AG10803 (cell line): ENCODE measurements at regions not wholly inside any gene's neighbourhood (a gene's known extent, or its start where the extent isn't known, plus 50 kb on each side); places are given as distances from the start of the nearest gene placed in this dataset.

Source experiments
- DNase-seq: peaks from one replicate; pipeline ENCODE4 v3.0.0; 2010; ENCODE audit warnings: low read depth
- H3K4me3 ChIP-seq: 2 replicates; pipeline ENCODE4 v1.5.1; 2011; ENCODE audit warnings: mild to moderate bottlenecking, low read length, control low read depth
- TF ChIP-seq, protein P1 (sequence below): conservative IDR thresholded peaks from 2 replicates; pipeline ENCODE4 v1.5.1; 2011; ENCODE audit warnings: mild to moderate bottlenecking, low read length, control low read depth, inconsistent platforms

DNA sequence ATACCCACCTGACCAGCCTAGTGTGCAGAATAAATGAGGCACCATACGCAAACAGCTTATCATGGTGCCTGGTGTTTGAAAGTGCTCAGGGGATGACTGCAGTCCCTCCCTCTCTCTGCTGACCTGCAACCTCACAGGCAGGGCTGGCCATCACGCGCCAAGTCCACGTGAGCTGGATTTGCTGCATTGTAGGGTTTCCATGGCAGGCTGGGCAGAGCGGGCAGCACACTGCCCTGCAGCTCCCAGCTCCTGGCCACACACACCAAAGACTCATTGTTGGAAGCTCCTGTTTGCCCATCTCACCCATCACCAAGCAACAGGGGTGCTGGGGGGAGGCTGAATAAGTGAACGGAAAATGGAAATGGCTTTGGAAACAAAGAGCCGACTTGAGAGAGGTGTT, 81.8 kb downstream of the IRX3 start:
- TF ChIP-seq, protein P1, sequence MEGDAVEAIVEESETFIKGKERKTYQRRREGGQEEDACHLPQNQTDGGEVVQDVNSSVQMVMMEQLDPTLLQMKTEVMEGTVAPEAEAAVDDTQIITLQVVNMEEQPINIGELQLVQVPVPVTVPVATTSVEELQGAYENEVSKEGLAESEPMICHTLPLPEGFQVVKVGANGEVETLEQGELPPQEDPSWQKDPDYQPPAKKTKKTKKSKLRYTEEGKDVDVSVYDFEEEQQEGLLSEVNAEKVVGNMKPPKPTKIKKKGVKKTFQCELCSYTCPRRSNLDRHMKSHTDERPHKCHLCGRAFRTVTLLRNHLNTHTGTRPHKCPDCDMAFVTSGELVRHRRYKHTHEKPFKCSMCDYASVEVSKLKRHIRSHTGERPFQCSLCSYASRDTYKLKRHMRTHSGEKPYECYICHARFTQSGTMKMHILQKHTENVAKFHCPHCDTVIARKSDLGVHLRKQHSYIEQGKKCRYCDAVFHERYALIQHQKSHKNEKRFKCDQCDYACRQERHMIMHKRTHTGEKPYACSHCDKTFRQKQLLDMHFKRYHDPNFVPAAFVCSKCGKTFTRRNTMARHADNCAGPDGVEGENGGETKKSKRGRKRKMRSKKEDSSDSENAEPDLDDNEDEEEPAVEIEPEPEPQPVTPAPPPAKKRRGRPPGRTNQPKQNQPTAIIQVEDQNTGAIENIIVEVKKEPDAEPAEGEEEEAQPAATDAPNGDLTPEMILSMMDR: no peak
- no peak overlapping the region for H3K4me3 ChIP-seq
- no peak for DNase-seq

DNA sequence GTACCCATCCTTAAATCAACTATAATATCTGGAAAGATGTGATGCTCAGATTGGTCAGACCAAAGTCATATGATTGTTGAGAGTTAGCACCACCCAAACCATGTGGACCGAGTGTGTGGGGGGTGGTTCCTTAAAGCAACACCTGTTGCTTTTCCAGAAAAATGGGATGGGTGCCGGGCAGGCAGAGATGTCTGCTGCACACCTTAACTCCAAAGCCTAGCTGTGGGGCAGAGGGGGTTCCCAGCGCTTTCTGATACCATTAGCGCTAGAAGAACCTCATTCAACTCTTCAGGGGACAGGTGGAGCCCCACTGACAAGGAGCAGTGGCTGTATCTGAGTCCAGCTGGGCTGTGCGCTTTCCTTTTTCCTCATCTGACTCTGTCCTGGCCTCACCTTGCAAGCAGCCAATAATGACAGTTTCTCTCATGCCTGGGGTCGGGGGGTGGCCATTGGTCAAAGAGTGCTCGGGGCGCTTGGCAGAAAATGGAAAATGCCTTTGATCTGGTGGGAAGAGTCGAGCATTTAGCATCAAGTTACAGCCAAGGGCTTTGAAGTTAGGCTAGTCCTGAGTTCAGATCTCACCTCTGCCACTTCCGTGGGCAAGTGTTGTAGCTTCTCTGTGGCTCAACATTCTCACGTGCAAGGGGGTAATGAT, 82.6 kb downstream of the IRX3 start:
- TF ChIP-seq, protein P1: no peak
- H3K4me3 ChIP-seq: no peak overlapping the region
- DNase-seq: no peak

DNA sequence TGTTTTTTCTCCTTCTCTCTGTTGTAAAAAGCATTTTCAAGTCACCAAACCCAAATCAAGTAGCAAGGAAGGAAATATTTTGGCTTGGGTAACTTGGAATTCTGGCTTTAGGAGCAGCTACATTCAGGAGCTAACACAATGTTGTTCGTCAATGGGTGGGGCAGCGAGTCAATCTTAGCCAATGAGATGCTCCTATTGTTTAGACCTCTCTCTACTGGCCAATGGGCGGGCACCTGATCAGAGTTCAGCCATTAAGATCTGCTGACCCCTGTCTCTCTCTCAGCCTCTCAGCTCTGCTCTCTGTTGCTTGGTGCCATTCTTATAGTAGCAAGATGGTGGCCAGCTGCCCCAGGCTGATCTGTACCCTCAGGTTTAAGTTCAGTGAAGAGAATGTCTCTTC, 83.2 kb downstream of the IRX3 start:
- no peak for DNase-seq
- TF ChIP-seq, protein P1: no peak
- H3K4me3 ChIP-seq: no peak overlapping the region
